Heart left ventricle (tissue), 16 donors: ENCODE measurements at regions not wholly inside any gene's neighbourhood (a gene's known extent, or its start where the extent isn't known, plus 50 kb on each side); places are given as distances from the start of the nearest gene placed in this dataset.

ENCODE experiments used
- ATAC-seq, 4 donors: fragments of 200-7000 bp; cut with Tn5 transposase; one replicate each; pipeline ENCODE4 v1.9.1; 2020 to 2022; ENCODE audit warnings: moderate library complexity in 4 of 4, mild to moderate bottlenecking in 3 of 4, moderate number of reproducible peaks in 1 of 4
- DNase-seq, 5 donors: peaks; one replicate each; pipeline ENCODE4 v3.0.0-alpha.2; 2020
- H3K27ac ChIP-seq, 12 donors: fragments of 200-600 bp; sonication (generic) in 4 of 12; one replicate each; pipeline versions ENCODE4 v1.5.0 to v1.8.0; 2016 to 2022; ENCODE audit warnings: mild to moderate bottlenecking in 2 of 12
- H3K27me3 ChIP-seq, 9 donors: fragments of 200-600 bp; sonication (generic) in 2 of 9; one replicate each; pipeline versions ENCODE4 v1.5.1 to v1.8.0; 2016 to 2022; ENCODE audit warnings: mild to moderate bottlenecking in 3 of 9
- H3K36me3 ChIP-seq, 9 donors: fragments of 200-600 bp; sonication (generic) in 2 of 9; one replicate each; pipeline versions ENCODE4 v1.5.0 to v1.8.0; 2018 to 2022; ENCODE audit warnings: mild to moderate bottlenecking in 2 of 9
- H3K4me1 ChIP-seq, 12 donors: fragments of 200-600 bp; sonication (generic) in 4 of 12; one replicate each; pipeline versions ENCODE4 v1.5.0 to v1.8.0; 2016 to 2022; ENCODE audit warnings: mild to moderate bottlenecking in 3 of 12
- H3K4me3 ChIP-seq, 12 donors: fragments of 200-600 bp; sonication (generic) in 4 of 12; one replicate each; pipeline versions ENCODE4 v1.5.0 to v1.8.0; 2017 to 2022; ENCODE audit warnings: mild to moderate bottlenecking in 9 of 12, moderate library complexity in 4 of 12
- H3K9me3 ChIP-seq, 12 donors: fragments of 200-600 bp; sonication (generic) in 4 of 12; one replicate each; pipeline versions ENCODE4 v1.5.0 to v1.8.0; 2016 to 2022; ENCODE audit warnings: mild to moderate bottlenecking in 1 of 12
- POLR2A ChIP-seq, 2 donors: fragments of 450-650 bp; IDR thresholded peaks; one replicate each; pipeline ENCODE4 v1.6.1; 2017; ENCODE audit warnings: antibody characterized with exemption in 2 of 2, mild to moderate bottlenecking in 2 of 2, moderate library complexity in 2 of 2
- WGBS, 4 donors: extraction: QIAGEN DNeasy Blood & Tissue Kit in 2 of 4; methylation state at CpG; one replicate each; pipeline versions ENCODE4 v1.1.5 to v1.1.7; 2013 to 2018; 5-methylcytosine and 5-hydroxymethylcytosine counted together
- intact Hi-C, 10 donors: fragments of 100-400 bp; cut with DNase I; formaldehyde crosslinking; loops; one replicate each; pipeline versions ENCODE4 v1.11.1 to v1.14.2; 2022
- TF ChIP-seq, protein P1 (sequence below), 12 donors: fragments of 200-600 bp; sonication (generic) in 4 of 12; IDR thresholded peaks; one replicate each; pipeline versions ENCODE4 v1.5.0 to v1.8.0; 2018 to 2022; ENCODE audit warnings: antibody characterized with exemption in 12 of 12, mild to moderate bottlenecking in 5 of 12
- donor health status: ischemic (EF 13 %, LVEDD 7.1; RV severe dilation, severe dysfunction).
- donor health status: healthy with polysubstance abuse.
- donor health status: DM: no; HTN: yes; CAD: no.
- donor health status: DM: no; HTN: no; CAD: no.
- donor health status: ischemic (EF 25% LVEDD 6.9; RV normal size, moderate dysfunction).
- donor health status: ischemic (EF 25% LVEDD 5.7; RV mildly dilated, moderate dysfunction).
- donor health status: healthy.
- donor health status: DM: yes; HTN: yes; CAD: no.
- donor health status: ischemic (EF 35%, LVEDD 5.7; RV mildly dilated, moderate dysfunction).
- donor health status: nonischemic (EF 11% LVEDD 7.7; RV severe dilation, severe dysfunction).
- donor health status: DM: yes; HTN: yes; CAD: no.
- donor health status: PGD.
- donor health status: ischemic (EF 29% LVEDD 5.4; RV normal size, mild dysfunction).
- donor health status: nonischemic (EF 23%, LVEDD 6.1; RV moderate dilation, normal function).

DNA sequence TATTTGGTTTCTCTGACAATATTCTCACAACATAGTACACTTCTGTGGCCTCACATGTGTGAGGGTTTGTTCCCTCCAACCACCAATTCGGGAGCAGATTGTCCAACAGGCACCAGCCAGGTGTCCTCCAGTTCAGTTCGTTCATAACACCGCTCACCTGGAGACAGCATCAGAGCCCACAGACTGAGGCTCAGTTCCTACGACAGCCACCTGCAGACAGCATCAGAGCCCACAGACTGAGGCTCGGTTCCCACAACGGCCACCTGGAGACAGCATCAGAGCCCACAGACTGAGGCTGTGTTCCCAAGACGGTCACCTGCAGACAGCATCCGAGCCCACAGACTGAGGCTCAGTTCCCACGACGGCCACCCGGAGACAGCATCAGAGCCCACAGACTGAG lies 58.2 kb upstream of the SNTG2 start:
- Histone ChIP-seq H3K9me3 (peaks cover 0 to 20% (median 10%) of the 10 kb centered on the region in 12 donors), H3K4me1 (no peaks in the 10 kb centered on the region), H3K4me3 (no peak overlapping the region), H3K27me3 (peaks cover 0 to 11% (median 5%) of the 10 kb centered on the region in 9 donors), H3K36me3 (no peaks in the 10 kb centered on the region), H3K27ac (no peak overlapping the region)
- DNase-seq (no peak), ATAC-seq (no peak)
- WGBS, 4 donors: 83 to 88% (median 85%) methylated on average over 8 to 11 of the region's 11 CpGs
- intact Hi-C loops: no loop called here
- TF ChIP-seq POLR2A (IDR thresholded peaks at IDR 0.05): no peak
- TF ChIP-seq, protein P1, sequence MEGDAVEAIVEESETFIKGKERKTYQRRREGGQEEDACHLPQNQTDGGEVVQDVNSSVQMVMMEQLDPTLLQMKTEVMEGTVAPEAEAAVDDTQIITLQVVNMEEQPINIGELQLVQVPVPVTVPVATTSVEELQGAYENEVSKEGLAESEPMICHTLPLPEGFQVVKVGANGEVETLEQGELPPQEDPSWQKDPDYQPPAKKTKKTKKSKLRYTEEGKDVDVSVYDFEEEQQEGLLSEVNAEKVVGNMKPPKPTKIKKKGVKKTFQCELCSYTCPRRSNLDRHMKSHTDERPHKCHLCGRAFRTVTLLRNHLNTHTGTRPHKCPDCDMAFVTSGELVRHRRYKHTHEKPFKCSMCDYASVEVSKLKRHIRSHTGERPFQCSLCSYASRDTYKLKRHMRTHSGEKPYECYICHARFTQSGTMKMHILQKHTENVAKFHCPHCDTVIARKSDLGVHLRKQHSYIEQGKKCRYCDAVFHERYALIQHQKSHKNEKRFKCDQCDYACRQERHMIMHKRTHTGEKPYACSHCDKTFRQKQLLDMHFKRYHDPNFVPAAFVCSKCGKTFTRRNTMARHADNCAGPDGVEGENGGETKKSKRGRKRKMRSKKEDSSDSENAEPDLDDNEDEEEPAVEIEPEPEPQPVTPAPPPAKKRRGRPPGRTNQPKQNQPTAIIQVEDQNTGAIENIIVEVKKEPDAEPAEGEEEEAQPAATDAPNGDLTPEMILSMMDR (IDR thresholded peaks at IDR 0.05): no peak

DNA sequence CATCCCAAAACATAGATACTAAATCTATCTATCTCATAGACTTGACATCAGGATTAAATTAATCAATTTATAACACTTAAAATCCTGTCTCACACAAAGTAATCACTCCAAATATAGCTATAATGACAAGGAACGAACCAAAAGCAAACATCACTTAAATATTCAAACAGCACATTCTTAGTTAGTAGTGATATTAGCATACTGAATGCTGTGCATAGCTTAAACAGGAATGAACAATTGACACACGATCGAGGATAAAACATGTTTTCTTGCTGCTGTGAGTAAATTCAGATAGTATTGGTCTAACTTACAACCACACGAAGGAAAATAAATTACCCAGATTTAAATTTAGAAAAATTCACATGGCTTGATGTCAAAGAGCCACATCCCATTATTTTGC lies 58.9 kb upstream of the SNTG2 start:
- no peak for ATAC-seq
- H3K4me3 ChIP-seq: no peak overlapping the region
- H3K27me3 ChIP-seq: peaks cover 0 to 13% (median 5%) of the 10 kb centered on the region in 9 donors
- no peak for DNase-seq
- H3K9me3 ChIP-seq: peaks cover 0 to 14% (median 4%) of the 10 kb centered on the region in 12 donors
- TF ChIP-seq, protein P1 (IDR thresholded peaks at IDR 0.05): no peak
- no peak for TF ChIP-seq POLR2A (IDR thresholded peaks at IDR 0.05)
- WGBS, 4 donors: 67 to 78% (median 67%) methylated on average over 4 of the region's 4 CpGs
- H3K27ac ChIP-seq: no peak overlapping the region
- no peaks in the 10 kb centered on the region for H3K4me1 ChIP-seq
- no peaks in the 10 kb centered on the region for H3K36me3 ChIP-seq
- intact Hi-C loops: no loop called here

DNA sequence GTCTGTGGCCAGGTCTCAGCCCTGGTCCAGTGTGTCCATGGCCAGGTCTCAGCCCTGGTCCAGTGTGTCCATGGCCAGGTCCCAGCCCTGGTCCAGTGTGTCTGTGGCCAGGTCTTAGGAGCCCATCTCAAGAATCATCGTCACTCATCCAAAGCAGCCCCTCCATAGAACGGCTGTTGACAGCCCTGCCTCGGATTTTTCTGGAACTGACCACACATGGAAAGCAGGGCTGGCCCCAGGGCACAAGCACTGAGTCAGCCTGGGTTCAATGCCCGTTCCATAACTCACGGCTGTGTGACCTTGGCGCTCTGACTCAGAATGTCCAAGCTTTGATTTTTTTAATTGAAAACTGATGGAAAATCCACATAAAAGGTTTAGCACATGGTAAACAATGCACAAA lies 59.9 kb upstream of the SNTG2 start:
- H3K36me3 ChIP-seq: no peaks in the 10 kb centered on the region
- H3K27me3 ChIP-seq: peaks cover 0 to 21% (median 5%) of the 10 kb centered on the region in 9 donors
- TF ChIP-seq POLR2A (IDR thresholded peaks at IDR 0.05): no peak
- TF ChIP-seq, protein P1 (IDR thresholded peaks at IDR 0.05): no peak
- no peak for DNase-seq
- ATAC-seq: no peak
- H3K4me3 ChIP-seq: no peak overlapping the region
- intact Hi-C loops: no loop called here
- no peaks in the 10 kb centered on the region for H3K4me1 ChIP-seq
- no peak overlapping the region for H3K27ac ChIP-seq
- peaks cover 0 to 4% (median 0%) of the 10 kb centered on the region in 12 donors for H3K9me3 ChIP-seq
- WGBS, 4 donors: 77 to 86% (median 85%) methylated on average over 6 of the region's 6 CpGs

DNA sequence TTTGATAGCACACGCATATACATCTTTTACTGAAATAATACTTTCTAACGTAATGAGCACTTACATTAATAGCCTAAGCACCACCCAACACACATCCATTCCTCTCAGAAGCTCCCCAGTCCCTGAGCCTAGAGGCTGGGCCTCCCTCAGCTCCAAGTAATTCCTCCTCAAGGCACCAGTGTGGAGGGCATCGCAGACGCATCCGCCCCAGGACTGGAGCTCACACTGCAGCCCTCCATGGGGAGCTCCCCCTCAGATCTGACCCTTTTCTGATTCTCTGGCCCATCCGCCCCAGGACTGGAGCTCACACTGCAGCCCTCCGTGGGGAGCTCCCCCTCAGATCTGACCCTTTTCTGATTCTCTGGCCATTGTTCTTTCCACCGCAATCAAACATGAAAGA lies 60.4 kb upstream of the SNTG2 start:
- H3K9me3 ChIP-seq: no peaks in the 10 kb centered on the region

More for the DNA sequence above, 60.4 kb upstream of the SNTG2 start:
- peaks cover 0 to 22% (median 5%) of the 10 kb centered on the region in 9 donors for H3K27me3 ChIP-seq
- no peaks in the 10 kb centered on the region for H3K36me3 ChIP-seq
- H3K4me3 ChIP-seq: no peak overlapping the region
- 81 to 91% (median 86%) methylated on average over 8 of the region's 8 CpGs for WGBS, 4 donors
- DNase-seq (no peak), ATAC-seq (no peak)
- H3K4me1 ChIP-seq: no peaks in the 10 kb centered on the region
- no peak overlapping the region for H3K27ac ChIP-seq
- no peak for TF ChIP-seq POLR2A (IDR thresholded peaks at IDR 0.05)
- TF ChIP-seq, protein P1 (IDR thresholded peaks at IDR 0.05): no peak
- intact Hi-C loops: no loop called here
